ENCODE measurements at regions not wholly inside any gene's neighbourhood (a gene's known extent, or its start where the extent isn't known, plus 50 kb on each side); places are given as distances from the start of the nearest gene placed in this dataset.
"Not testable (repeated sequence)": the region's sequence is repeated elsewhere in the genome, so short reads cannot be mapped to it uniquely, and the experiment has no call there.

GRCh38 chr22:49721211-49721763, 106.4 kb downstream of the BRD1 start:
- no peak for DNase-seq (ENCODE audit: low read depth)

DNA sequence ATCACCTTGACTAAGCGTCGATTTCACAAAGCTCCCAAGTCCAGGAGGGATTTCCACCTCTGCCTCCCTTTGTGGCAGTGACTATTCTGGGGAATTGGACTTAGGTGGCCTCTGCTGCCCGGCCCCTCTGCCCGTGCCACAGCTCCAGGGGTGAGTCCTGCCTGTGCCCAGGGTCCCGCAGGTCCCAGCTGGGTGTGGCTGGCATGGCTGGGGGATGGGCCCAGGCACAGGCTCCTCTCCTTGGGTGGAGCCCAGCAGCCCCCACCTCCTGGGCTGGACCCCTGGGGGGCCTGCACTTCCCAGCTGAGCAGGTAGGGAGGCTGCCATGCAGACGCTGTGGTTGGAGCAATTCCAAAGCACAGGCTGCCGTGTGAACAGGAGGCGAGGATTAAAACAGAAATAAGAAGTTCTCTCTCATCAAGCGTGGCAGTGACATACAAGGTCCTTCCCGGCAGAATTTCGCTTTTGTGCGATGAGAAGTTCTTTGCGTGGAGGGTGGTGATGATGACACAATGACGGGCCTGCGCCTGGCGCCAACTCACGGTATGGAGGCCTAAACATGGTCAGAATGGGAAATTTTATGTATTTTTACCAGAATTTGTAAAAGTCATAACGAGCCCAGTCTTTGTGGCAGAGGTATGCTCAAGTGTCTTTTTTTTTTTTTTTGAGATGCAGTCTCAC, 107.3 kb downstream of the BRD1 start:
- DNase-seq (ENCODE audit: low read depth), result no peak

DNA sequence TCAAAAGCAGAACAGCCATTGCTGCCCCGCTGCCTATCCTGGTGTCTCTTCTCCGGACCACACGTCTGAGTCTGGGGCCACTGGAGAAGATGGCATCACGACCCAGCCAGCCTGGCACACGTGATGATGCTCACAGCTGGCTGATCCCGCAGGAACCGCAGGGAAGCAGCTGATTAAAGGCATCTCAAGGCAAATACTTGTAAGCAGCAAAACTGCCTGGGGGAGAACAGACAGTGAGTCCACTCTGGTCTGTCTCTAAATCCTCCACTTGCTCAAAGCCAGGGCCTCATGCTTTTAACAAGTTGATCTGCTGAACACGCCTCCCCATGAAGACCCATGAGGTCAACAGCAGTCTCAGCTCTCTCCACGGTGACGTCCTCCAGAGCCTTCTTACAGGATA, 108.6 kb downstream of the BRD1 start:
- no peak for DNase-seq (ENCODE audit: low read depth)

- DNase-seq (ENCODE audit: low read depth), result no peak
These were observed 109.3 kb downstream of the BRD1 start for GRCh38 chr22:49718396-49718795.

DNA sequence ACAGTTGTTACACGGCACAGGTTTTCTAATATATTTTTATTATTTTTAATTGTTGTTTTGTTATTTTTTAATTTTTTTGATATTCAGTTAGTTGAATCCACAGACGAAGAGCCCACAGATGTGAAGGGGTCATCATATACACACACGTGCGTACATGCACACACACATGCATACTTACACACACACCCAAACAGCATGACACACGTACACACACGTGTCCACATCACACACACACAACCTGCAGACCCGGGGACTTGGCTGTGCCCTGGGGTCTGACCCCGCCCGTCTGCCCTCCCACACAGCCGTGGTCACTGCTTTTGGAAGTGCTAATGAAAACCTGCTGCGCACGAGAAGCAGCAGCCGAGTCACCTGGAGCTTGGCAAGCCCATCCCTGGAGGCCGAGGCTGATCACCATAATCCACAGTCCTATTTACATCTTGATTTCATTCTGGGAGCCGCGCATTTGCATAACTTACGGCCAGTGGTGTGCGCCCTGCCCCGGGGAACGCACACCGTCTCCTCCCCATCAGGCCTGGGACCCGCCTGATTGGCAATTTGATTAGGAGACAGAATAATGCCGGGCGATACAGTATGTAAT, 110.3 kb downstream of the BRD1 start:
- no peak for DNase-seq (ENCODE audit: low read depth)

DNA sequence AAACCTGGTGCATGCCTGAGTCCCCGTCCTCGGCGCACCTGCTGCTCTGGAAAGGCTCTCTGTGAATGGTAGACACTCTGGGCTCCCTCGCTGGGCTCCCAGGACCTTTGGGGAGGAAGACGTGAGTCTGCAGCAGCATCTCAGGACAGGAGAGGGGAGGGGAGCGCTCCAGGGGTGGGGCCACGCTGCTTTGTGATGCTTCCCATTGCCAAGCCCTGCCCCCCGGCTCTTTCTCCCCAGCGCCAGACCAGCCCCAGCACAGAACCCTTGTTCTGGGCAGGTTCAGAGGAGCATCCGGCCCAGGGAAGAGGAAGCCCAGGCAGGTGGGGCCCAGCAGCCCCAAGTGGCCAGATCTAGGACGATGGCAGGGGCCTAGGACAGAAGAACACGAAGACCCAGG, 111.2 kb downstream of the BRD1 start:
- DNase-seq (ENCODE audit: low read depth), result no peak

- DNase-seq (ENCODE audit: low read depth), result no peak
These were observed 112.2 kb downstream of the BRD1 start for GRCh38 chr22:49715450-49715849.

DNA sequence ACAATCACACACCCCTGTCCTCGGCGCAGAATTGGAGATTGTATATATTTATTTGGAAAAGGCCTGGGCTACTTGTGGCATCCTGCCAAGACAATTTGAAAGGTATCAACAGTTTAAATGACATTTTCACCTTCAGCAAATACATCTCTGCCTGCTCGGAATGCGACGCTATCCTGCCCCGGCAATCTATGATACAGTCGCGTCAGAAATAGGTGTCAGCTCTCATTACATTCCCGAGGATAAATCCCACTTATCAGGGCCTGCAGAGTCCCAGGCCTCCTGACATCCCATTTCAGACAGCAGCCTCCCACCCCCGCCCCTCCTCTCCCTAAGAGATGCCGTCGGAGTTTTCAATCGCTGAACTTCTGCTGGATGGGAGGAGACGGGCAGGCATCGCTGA, 114.7 kb downstream of the BRD1 start:
- DNase-seq (ENCODE audit: low read depth), result no peak

DNA sequence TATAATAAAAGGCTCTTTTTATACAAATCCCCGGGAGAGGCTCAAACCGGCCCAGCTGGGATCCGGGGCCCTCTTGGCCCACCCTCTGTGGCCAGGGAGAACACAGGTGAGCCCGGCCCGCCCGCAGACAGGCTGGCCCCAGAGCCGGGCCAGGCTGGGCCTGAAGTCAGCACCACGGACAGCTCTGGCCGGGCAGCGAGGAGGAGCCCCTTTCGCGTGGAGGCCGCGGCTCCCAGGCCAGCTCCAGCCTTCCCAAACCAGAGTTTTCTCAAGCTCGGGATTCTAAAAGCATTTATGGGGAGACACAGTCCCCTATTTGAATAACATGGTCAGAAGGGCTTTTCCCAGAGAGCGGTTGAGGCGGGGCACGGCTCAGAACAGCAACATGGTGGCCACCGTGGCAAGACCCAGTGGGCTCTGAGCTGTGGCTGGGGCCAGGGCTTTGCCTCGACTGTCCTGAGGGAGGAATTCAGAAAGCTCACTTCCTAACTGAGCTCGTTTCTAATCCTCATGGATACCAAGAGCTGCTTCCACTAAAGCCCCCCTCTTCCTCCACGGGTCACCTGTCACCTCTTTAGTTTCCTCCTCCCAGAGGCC, 115.4 kb downstream of the BRD1 start:
- DNase-seq (ENCODE audit: low read depth), result no peak

DNA sequence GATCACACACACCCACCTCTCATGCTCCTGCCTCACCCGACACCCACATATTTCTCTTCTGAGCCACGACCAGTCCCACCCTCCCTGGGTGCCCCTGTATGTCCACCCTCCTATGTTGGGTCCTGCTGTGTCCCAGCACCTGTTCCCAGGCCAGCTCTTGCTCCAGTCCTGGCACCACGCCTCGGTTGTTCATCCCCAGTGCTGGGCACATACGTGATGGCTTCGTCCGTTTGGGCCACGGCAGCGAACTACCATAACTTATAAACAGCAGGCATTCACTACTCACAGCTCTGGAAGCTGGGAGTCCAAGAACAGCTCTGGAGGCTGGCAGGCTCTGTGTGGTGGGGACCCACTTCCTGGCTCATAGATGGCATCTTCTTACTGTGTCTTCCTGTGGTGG, 116.9 kb downstream of the BRD1 start:
- no peak for DNase-seq (ENCODE audit: low read depth)

DNA sequence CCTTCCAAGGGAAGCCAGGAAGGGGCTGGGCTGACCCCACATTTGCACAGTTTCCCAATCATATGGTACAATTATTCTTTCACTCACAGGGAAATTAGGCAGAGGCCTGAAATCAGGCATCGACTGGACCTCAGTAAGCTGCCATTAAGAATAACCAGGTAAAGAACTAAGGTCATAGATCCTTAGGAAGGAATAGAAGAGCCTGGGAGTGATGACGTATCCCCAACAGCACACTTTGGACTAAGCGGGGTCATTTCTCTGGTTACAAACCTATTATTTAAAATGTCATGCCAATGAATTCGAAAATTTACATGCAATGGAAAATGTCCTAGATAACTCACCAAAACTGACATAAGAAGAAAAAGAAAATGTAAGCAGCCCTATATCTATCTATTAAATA, 118.2 kb downstream of the BRD1 start:
- DNase-seq (ENCODE audit: low read depth), result no peak

DNA sequence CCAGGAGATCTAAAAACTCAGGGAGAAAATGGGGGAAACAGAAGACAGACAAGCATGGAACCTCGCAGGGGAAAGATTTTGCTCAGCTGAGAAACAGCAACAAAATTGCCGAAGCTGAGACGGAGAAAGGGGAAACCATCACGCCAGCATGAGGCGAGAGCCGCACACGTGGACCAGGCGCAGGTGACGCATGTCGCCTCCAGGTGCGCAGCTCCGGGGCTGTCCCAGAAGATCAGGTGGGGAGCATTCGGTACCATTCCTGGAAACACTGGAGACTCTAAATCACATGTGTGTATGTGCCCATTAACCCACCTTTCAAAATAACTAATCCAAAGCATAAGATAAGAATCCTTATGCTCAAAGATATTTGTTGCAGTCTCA, 121.7 kb downstream of the BRD1 start:
- DNase-seq (ENCODE audit: low read depth), result no peak

DNA sequence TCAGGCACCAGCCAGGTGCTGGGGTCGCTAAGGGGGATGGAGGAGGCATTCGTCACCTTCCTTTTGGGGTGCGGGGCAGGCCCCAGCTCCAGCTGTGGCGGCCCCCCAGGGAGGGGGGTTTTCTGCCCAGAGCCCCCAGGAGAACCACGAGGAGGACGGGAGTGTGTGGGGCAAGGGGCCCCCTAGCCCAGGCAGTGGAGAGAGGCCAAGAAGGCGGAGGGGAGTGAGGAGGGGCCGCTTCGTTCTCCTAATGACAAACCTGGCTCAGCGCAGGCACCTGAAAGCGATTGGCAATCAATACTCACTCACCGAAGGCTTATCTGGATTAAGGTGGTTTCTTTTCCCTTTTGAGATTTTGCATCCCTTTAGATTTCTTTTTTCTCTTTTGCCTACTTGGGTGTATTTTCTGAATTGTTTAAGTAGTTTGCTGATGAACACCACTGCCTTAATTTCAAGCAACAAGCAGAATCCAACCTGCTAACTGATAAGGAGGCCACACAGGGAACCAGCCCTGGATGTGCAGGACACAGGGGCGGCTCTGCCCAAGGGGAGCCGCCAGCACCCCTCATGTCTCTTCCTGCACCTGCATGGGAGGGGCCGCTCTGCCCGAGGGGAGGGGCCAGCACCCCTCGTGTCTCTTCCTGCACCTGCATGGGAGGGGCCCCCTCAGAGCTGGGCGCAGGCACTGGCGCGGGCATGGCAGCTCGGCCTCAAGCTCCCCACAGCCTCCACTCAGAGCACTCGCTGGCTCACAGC, 122.3 kb downstream of the BRD1 start:
- no peak for DNase-seq (ENCODE audit: low read depth)

DNA sequence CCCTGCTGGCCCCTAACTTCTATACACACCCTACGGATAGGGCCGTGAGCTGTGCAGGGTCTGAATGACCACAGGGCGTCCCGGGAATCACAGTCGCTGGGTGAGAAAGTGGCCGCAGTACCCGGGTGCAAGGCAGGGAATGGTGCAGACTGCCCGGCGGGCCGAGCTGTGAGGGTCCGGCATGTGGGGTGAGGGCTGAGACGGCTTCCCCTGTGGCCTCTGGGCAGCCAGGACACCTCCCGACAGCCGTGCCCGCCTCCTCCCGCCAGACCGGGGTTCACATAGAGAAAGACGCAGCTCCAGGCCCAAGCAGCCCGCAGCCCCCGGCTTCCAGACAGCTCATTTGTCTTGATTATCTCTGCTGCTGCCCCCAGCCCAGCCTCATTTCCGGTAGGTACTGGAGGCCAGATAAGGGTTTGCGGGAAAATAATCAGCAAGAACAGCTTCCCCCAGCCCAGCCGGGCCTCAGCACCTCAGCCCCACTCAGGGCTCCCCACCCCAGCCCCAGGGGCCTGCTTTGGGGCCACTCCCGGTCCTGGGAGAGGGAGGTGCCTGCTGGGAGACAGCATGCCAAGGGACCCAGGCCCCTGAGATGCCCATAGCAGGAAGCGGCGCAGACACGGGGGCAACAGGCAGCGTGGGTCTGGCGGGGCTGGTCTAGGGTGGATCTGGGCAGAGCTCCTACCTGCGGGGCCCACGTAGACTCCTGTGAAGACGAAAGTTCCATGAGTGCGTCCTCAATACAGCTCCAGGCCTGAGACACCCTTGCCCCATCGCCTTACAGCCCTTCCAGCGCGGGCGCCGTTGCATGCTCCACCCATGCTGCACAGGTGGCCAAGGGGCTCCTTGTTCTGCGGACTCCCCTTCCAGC, 123.1 kb downstream of the BRD1 start:
- DNase-seq (ENCODE audit: low read depth), result no peak

GRCh38 chr22:49703990-49704344, 123.7 kb downstream of the BRD1 start:
- no peak for DNase-seq (ENCODE audit: low read depth)

DNA sequence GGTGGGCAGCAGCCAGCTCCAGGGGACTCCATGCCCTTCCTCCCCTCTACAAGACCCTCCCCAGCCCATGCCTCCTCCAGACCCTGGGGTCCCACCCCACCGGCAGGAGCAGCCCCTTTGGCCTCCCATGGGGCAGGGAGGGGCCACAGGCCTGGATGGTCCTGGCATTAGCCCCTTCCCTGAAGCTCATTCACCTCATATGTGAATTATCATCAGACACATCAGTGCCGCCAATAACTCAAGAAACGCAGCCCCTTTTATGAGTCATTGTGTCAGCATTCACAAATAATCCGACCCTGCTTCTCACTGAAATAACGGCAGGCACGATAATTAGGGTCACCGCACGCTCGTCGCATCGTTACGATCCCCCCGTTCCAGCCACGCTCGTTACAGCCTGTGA, 124.2 kb downstream of the BRD1 start:
- DNase-seq (ENCODE audit: low read depth), result no peak

DNA sequence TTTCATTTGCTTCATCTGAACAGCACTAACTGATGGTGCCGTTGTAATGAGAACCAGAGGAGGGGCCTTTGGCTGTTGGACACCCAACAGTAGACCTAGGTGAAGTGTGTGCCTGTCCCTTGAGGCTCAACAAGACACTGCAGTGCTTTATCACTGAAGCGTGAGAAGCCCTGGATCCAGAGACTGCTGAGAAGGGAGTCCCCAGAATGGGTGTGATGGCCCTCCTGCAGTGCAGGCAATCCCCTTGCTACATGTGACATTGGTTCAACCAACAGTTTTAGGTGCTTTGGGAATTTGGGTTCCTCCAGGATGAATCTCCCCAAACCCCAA, 125.6 kb downstream of the BRD1 start:
- no peak for DNase-seq (ENCODE audit: low read depth)

DNA sequence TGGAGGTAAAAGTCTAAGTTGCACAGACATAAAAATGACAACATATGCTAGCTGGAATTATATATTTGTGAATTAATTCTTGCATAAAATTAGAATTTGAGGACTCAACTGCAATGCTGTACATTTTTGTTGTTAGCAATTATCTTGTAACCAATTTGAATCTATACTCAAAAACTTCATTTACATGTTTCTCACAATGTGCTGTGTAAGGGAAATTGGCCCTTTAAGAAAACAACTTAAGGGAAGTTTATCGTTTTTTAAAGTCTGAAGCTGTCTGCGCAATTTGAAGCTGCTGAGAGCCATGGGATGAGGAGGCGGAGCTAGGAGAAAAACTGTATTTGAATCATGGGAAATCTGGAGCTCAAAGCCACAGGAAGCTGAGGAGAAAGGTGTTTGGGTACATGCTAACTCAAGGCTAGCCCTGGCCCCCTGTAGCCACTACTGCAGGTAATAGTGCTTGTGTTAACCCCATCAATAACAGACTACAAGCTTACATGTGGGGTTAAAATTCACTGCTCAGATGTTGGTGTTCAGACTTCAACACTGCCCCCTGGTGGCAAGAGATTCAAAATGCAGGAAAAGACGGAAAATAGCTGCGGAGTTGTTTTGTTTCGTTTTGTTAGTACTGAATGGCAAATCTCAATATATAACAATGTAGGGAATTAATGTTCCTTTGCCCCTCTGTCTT, 126.1 kb downstream of the BRD1 start:
- DNase-seq (ENCODE audit: low read depth), result no peak

DNA sequence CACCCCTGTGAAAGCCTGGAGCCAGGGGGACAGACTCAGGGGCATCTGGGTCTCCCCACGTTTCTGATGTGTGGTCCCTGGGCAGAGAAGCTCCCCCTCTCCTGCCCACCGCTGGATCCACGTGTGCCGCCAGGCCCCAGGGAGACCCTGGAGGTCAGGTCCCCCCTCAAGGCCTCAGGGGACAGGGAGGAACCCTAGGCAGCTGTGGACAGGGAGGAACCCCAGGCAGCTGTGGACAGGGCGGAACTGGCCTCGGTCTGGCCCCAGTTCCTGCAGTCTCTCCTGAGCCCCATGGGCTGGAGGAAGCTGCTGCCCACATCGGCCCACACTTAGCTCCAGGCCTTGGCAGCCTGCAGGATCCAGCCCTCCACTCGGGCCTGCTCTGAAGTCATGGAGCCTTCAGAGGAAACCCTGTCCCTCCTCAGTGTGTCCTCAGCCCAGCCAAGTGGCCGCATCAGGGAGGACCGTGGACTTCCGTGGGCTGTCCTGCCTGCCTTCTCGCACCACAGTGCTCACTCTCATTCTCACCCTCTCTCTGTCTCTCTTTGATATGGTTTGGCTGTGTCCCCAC, 127.7 kb downstream of the BRD1 start:
- DNase-seq (ENCODE audit: low read depth), result no peak

GRCh38 chr22:49699476-49699875, 128.2 kb downstream of the BRD1 start:
- no peak for DNase-seq (ENCODE audit: low read depth)

DNA sequence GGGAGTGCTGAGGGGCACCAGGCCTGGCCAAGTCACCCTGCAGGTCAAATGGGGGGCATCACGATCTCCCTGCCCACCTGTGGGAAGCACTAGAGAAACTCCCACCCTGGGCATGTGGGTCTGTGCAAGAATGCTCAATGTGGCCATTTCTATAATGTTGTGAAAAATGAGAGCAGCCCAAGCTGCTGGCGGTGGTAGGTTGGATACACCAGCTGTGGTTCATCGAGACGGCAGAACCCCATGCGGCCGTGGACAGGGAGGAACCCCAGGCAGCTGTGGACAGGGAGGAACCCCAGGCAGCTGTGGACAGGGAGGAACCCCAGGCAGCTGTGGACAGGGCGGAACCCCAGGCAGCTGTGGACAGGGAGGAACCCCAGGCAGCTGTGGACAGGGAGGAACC, 129.1 kb downstream of the BRD1 start:
- DNase-seq (ENCODE audit: low read depth), result not testable (repeated sequence)

Measured in GM04503 (cell line).